Smooth muscle cell (in vitro differentiated cells): ENCODE measurements at regions not wholly inside any gene's neighbourhood (a gene's known extent, or its start where the extent isn't known, plus 50 kb on each side); places are given as distances from the start of the nearest gene placed in this dataset.

Source experiments
- DNase-seq: peaks from one replicate; lab custom pipeline; 2025; ENCODE audit not compliant: unreplicated experiment; lab: John Stamatoyannopoulos, UW
- H2AFZ ChIP-seq: fragments of 200-600 bp; sonication (generic); 2 replicates; pipeline ENCODE4 v1.6.0; 2016; ENCODE audit warnings: antibody characterized with exemption, low read depth, mild to moderate bottlenecking
- H3F3A ChIP-seq: fragments of 200-600 bp; sonication (generic); 2 replicates; pipeline ENCODE4 v1.6.0; 2017; ENCODE audit warnings: antibody characterized with exemption, low read depth
- H3K27ac ChIP-seq: fragments of 200-600 bp; sonication (generic); 2 replicates; pipeline ENCODE4 v1.5.1; 2016; ENCODE audit warnings: low read depth, mild to moderate bottlenecking
- H3K27me3 ChIP-seq: fragments of 200-600 bp; sonication (generic); 2 replicates; pipeline ENCODE4 v1.6.1; 2016; ENCODE audit warnings: low read depth, mild to moderate bottlenecking
- H3K36me3 ChIP-seq: fragments of 200-600 bp; sonication (generic); 2 replicates; pipeline ENCODE4 v1.5.1; 2016; ENCODE audit warnings: low read depth
- H3K4me1 ChIP-seq: fragments of 200-600 bp; sonication (generic); 2 replicates; pipeline ENCODE4 v1.5.1; 2016; ENCODE audit warnings: low read depth
- H3K4me2 ChIP-seq: fragments of 200-600 bp; sonication (generic); 2 replicates; pipeline ENCODE4 v1.6.0; 2016; ENCODE audit warnings: mild to moderate bottlenecking
- H3K4me3 ChIP-seq: fragments of 200-600 bp; sonication (generic); 2 replicates; pipeline ENCODE4 v1.5.1; 2016; ENCODE audit warnings: mild to moderate bottlenecking
- H3K79me2 ChIP-seq: fragments of 200-600 bp; sonication (generic); 2 replicates; pipeline ENCODE4 v1.6.0; 2016; ENCODE audit warnings: low read depth, mild to moderate bottlenecking
- H3K9ac ChIP-seq: fragments of 200-600 bp; sonication (generic); 2 replicates; pipeline ENCODE4 v1.6.0; 2016; ENCODE audit warnings: low read depth
- H3K9me3 ChIP-seq: fragments of 200-600 bp; sonication (generic); replicated peaks from 2 replicates; pipeline ENCODE4 v1.5.1; 2016; ENCODE audit warnings: low read depth
- H4K20me1 ChIP-seq: fragments of 200-600 bp; sonication (generic); 2 replicates; pipeline ENCODE4 v1.6.0; 2016; ENCODE audit warnings: low read depth
- CTCF ChIP-seq: fragments of 200-600 bp; sonication (generic); IDR thresholded peaks from 2 replicates; pipeline ENCODE4 v1.5.1; 2017; ENCODE audit warnings: borderline replicate concordance, mild to moderate bottlenecking, antibody characterized with exemption; ENCODE audit not compliant: insufficient read depth, poor library complexity, severe bottlenecking
- WGBS: methylation state at CpG from one replicate; pipeline ENCODE4 v1.1.7; 2016; ENCODE audit warnings: low lambda C conversion rate; 5-methylcytosine and 5-hydroxymethylcytosine counted together

- H3K4me3 ChIP-seq = no peak overlapping the region
- peaks cover 14% of the 10 kb centered on the region for H3K4me1 ChIP-seq
- peaks cover 3% of the 10 kb centered on the region for H3K27me3 ChIP-seq
- H3F3A ChIP-seq = peaks cover 4% of the 10 kb centered on the region
- no peaks in the 10 kb centered on the region for H3K9me3 ChIP-seq
- H4K20me1 ChIP-seq = no peaks in the 10 kb centered on the region
- no peak overlapping the region for H3K9ac ChIP-seq
- TF ChIP-seq CTCF = no peak
- H2AFZ ChIP-seq = no peak overlapping the region
- no peak for DNase-seq
- H3K36me3 ChIP-seq = no peaks in the 10 kb centered on the region
- H3K27ac ChIP-seq = no peak overlapping the region
- 56% methylated on average over 7 of the region's 7 CpGs for WGBS
- H3K4me2 ChIP-seq = no peak overlapping the region
- H3K79me2 ChIP-seq = no peaks in the 10 kb centered on the region
Observed at GRCh38 chr1:112322018-112322417, 74.0 kb upstream of the CTTNBP2NL start.

GRCh38 chr1:112322983-112323678 lies 72.9 kb upstream of the CTTNBP2NL start:
- Histone ChIP-seq H3F3A (no peaks in the 10 kb centered on the region), H3K4me2 (no peak overlapping the region), H3K4me3 (no peak overlapping the region), H3K79me2 (no peaks in the 10 kb centered on the region), H3K27ac (no peak overlapping the region), H3K27me3 (peaks cover 8% of the 10 kb centered on the region), H4K20me1 (no peaks in the 10 kb centered on the region), H3K4me1 (peaks cover 10% of the 10 kb centered on the region), H3K36me3 (no peaks in the 10 kb centered on the region), H3K9ac (no peak overlapping the region), H2AFZ (no peak overlapping the region), H3K9me3 (no peaks in the 10 kb centered on the region)
- 68% methylated on average over 4 of the region's 4 CpGs for WGBS
- no peak for TF ChIP-seq CTCF
- no peak for DNase-seq

GRCh38 chr1:112325504-112325903 lies 70.5 kb upstream of the CTTNBP2NL start:
- TF ChIP-seq CTCF = no peak
- no peak overlapping the region for H2AFZ ChIP-seq
- H3K79me2 ChIP-seq = no peaks in the 10 kb centered on the region
- H3F3A ChIP-seq = no peaks in the 10 kb centered on the region
- no peaks in the 10 kb centered on the region for H3K36me3 ChIP-seq
- WGBS = 52% methylated on average over 15 of the region's 15 CpGs
- no peaks in the 10 kb centered on the region for H4K20me1 ChIP-seq
- H3K27ac ChIP-seq = no peak overlapping the region
- no peak overlapping the region for H3K9ac ChIP-seq
- H3K4me1 ChIP-seq = no peaks in the 10 kb centered on the region
- DNase-seq = no peak
- H3K27me3 ChIP-seq = peaks cover 8% of the 10 kb centered on the region
- no peak overlapping the region for H3K4me3 ChIP-seq
- no peaks in the 10 kb centered on the region for H3K9me3 ChIP-seq
- H3K4me2 ChIP-seq = no peak overlapping the region

- Histone ChIP-seq H3K79me2 (no peaks in the 10 kb centered on the region), H2AFZ (no peak overlapping the region), H3K27me3 (peaks cover 8% of the 10 kb centered on the region), H3F3A (no peaks in the 10 kb centered on the region), H3K4me2 (no peak overlapping the region), H3K4me3 (no peak overlapping the region), H3K4me1 (no peaks in the 10 kb centered on the region), H4K20me1 (no peaks in the 10 kb centered on the region), H3K27ac (no peak overlapping the region), H3K36me3 (no peaks in the 10 kb centered on the region), H3K9ac (no peak overlapping the region), H3K9me3 (no peaks in the 10 kb centered on the region)
- no peak for DNase-seq
- WGBS = 91% methylated on average over 3 of the region's 3 CpGs
- no peak for TF ChIP-seq CTCF
Observed at GRCh38 chr1:112328600-112328999, 67.4 kb upstream of the CTTNBP2NL start.
